ENCODE measurements at regions not wholly inside any gene's neighbourhood (a gene's known extent, or its start where the extent isn't known, plus 50 kb on each side); places are given as distances from the start of the nearest gene placed in this dataset.
"Not testable (repeated sequence)": the region's sequence is repeated elsewhere in the genome, so short reads cannot be mapped to it uniquely, and the experiment has no call there.

DNA sequence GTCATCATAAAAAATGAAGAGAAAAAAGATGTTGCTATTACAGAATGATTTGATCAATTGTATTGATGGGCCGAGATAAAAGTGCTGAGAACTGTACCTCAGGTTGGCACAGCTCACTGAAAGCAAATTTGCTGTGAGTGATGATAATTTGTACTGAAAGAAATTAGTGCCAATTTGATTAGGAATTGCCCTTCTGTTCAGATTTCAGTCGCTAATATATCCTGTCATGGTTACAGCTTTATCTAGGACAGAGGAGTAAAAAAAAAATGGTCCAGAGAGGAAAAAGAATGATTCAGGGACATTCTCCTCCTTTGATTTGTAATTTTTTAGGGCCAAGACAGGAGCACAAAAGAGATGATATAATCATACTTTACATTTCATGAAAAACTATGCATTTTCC is 1264.2 kb downstream of the ROBO2 start:
- no peak for DNase-seq (ENCODE audit: low read depth in 2 of 2)

DNA sequence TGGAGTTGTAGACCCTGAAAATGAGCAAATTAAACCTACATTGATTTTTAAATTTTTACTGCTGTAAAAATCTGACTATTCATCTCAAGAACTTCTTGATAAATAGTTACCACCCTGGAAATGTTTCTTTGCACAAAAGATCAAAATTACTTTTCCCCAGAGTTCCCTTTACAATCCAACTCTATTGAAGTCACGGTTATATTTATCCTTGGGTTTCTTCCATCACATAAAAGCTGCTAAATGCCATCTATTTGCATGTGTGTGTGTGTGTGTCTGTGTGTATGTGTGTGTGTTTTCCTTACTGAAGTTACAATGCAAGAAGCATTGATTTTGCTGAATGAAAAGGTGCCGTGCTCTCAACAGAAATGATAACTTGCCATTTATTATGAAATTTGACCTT is 1273.0 kb downstream of the ROBO2 start:
- no peak for DNase-seq (ENCODE audit: low read depth in 2 of 2)

GRCh38 chr3:78313332-78313731 is 1273.4 kb downstream of the ROBO2 start:
- no peak for DNase-seq (ENCODE audit: low read depth in 2 of 2)

- DNase-seq (ENCODE audit: low read depth in 2 of 2): no peak
These were observed 1274.4 kb downstream of the ROBO2 start for GRCh38 chr3:78314327-78314726.

DNA sequence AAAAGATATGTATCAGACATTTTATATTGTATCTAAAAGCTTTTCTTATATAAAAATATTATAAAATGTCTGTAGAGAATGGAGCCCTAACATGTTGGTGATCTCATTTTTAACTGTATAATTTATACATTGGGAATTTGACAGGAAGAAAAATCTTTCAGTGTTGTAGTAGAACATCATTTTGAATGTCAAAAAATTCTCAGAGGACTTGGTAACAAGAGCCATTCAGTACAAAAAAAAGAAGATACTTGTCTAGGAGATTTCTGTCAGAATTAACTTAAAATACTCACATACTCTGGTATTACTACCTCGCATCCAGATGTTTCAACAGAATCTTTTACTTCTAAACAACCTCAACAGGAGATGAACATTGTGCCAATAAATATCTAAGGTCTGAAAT is 1277.9 kb downstream of the ROBO2 start:
- DNase-seq (ENCODE audit: low read depth in 2 of 2): no peak

DNA sequence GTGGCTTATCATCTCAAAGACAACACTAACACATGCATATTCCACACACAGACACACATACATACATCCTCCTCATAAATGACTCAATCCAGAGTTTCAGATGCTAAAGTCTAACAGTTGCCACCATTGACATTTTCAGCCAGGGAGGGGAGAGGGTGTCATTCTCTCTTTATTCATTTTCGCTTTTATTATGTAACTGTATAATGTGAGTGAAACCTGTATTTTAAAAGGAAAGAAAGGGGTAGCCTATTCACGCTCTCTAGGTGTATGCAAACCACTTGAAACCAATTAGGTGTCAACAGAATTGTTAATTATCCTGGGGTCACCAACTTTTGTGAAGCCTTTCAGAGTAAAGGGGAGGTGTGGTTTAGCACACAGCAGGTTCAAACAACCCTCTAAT is 1282.9 kb downstream of the ROBO2 start:
- no peak for DNase-seq (ENCODE audit: low read depth in 2 of 2)

DNA sequence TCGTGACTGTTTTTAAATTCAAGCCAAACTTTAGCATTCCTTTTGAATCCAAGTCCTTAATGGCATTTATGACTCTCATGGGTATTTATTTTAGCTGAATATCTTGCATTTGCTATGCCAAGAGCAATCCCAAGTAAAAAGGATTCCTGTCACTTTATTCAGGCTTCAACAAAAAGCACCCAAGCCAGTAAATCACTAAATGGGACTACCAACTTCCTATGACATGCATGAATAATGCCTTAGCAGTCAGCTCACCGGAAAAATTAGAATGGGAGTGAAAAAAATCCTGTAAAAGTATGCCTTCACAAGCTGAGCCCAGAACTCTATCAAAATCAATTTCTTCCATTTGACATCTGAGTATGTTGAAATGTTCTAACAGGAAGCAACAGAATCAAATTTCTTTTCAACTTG is 1297.9 kb downstream of the ROBO2 start:
- DNase-seq (ENCODE audit: low read depth in 2 of 2): no peak

DNA sequence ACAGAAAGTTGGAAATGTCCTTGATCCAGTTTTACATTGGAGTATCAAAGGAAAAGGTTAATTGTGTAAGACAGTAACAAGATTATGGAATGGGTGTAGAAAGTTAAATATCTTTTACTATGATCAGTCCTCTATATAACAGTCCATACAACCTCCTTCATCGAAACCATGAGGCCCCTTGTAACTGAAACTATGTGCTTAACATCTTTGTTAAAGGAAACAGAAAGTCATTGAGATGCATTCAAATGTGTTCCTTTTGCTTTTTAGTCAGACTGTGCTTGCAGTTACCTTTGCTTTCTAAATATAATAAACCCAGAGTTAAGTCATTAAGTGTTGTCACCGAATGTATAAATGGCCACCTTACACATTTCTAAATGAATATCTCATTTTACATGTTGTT is 1298.5 kb downstream of the ROBO2 start:
- no peak for DNase-seq (ENCODE audit: low read depth in 2 of 2)

- no peak for DNase-seq (ENCODE audit: low read depth in 2 of 2)
These were observed 1303.3 kb downstream of the ROBO2 start for GRCh38 chr3:78343221-78343620.

GRCh38 chr3:78344267-78344666 is 1304.4 kb downstream of the ROBO2 start:
- DNase-seq (ENCODE audit: low read depth in 2 of 2): not testable (repeated sequence)

GRCh38 chr3:78344918-78345317 is 1305.0 kb downstream of the ROBO2 start:
- DNase-seq (ENCODE audit: low read depth in 2 of 2): no peak

GRCh38 chr3:78347176-78347575 is 1307.3 kb downstream of the ROBO2 start:
- no peak for DNase-seq (ENCODE audit: low read depth in 2 of 2)

- no peak for DNase-seq (ENCODE audit: low read depth in 2 of 2)
These were observed 1308.8 kb downstream of the ROBO2 start for GRCh38 chr3:78348664-78349063.

GRCh38 chr3:78349571-78349970 is 1309.7 kb downstream of the ROBO2 start:
- no peak for DNase-seq (ENCODE audit: low read depth in 2 of 2)

GRCh38 chr3:78351334-78351733 is 1311.4 kb downstream of the ROBO2 start:
- no peak for DNase-seq (ENCODE audit: low read depth in 2 of 2)

- no peak for DNase-seq (ENCODE audit: low read depth in 2 of 2)
These were observed 1313.3 kb downstream of the ROBO2 start for GRCh38 chr3:78353231-78353630.

GRCh38 chr3:78360849-78361248 is 1321.0 kb downstream of the ROBO2 start:
- no peak for DNase-seq (ENCODE audit: low read depth in 2 of 2)

DNA sequence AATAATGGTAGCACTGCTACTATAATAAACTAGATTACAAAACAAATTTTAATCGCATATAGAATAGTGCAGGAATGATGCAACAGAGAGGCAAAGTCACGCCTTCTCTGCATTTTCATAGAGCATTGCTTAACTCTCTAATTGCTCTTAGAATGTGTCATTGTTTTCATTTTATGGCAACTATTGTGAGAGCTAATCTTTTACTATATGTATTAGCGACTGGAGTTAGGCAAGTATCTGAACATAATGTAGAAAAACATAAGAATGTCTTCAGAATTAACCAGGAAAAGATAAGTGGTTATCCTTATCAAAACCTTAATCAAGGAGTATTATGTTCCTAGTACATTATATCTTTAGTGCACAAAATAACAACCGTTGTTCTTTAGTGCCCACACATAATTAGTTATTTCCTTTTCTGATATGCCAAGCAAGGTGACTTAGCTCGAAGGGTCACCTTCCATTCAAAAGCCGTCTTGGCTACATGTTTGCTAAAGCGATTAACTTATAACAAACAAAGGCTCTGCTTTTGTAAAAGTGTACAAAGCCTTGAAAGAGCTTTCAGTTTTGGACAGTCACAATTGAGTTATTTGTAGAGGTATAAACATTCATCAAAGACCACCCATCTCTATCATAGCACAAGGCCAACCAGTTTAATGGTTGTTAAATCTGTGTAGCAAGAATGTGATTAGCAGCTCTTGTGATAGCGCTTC is 1328.9 kb downstream of the ROBO2 start:
- DNase-seq (ENCODE audit: low read depth in 2 of 2): no peak

GRCh38 chr3:78390221-78390620 is 1350.3 kb downstream of the ROBO2 start:
- DNase-seq (ENCODE audit: low read depth in 2 of 2): no peak

DNA sequence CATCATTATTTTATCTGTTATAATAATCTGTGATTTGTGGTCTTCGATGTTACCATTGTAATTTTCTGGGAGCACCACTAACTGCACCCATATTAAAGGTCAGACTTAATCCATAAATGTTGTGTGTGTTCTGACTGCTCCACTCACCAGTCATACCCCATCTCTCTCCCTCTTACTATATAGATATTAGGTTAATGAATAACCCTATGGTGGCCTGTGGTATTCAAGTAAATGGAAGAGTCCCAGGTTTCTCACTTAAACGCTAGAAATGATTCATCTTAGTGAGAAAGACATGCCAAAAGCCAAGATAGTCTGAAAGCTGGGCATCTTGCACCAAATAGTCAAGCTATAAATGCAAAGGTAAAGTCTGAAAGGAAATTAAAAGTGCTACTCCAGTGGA is 1358.5 kb downstream of the ROBO2 start:
- DNase-seq (ENCODE audit: low read depth in 2 of 2): no peak

GRCh38 chr3:78402720-78403119 is 1362.8 kb downstream of the ROBO2 start:
- DNase-seq (ENCODE audit: low read depth in 2 of 2): no peak

DNA sequence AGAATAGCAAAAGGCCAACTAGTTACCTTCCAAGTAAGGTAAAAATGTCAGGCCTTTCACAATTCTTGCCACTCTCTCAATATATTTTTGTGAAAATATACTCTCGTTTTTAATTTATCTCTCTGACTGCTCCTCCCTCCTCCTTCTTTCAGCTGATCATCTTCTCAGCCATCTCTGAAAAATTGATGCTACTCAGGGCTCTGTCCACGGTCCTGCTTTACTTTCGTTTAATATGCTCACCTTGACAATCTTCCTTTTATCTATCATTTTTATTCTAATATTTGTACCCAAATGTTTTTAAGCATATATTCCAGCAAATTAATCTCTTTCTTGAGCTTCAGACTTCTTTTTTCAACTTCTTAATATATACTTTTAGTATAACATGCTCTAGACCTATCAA is 1362.1 kb downstream of the ROBO1 start:
- no peak for DNase-seq (ENCODE audit: low read depth in 2 of 2)

- no peak for DNase-seq (ENCODE audit: low read depth in 2 of 2)
These were observed 1361.4 kb downstream of the ROBO1 start for GRCh38 chr3:78406396-78406795.

DNA sequence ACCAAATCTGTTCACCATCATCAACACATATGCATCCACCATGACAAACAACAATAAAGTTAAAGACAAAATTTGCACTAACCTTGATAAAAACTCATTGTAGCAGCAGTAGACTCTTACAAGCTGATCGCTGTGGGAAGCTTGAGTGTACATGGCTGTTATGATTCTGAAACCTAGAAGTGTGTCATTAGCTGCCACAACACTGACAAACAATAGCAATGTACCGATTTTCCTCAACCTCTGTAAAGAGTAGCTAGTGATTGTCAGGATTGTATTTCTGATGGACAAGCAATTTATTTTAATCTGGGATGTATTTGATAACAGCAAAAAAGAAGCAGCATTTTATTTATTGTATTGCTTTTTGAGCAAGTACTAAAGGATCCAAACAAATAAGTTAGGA is 1357.7 kb downstream of the ROBO1 start:
- DNase-seq (ENCODE audit: low read depth in 2 of 2): no peak

Measured in dermis microvascular lymphatic vessel endothelial cell (primary cell).